ENCODE measurements at regions not wholly inside any gene's neighbourhood (a gene's known extent, or its start where the extent isn't known, plus 50 kb on each side); places are given as distances from the start of the nearest gene placed in this dataset.

DNA sequence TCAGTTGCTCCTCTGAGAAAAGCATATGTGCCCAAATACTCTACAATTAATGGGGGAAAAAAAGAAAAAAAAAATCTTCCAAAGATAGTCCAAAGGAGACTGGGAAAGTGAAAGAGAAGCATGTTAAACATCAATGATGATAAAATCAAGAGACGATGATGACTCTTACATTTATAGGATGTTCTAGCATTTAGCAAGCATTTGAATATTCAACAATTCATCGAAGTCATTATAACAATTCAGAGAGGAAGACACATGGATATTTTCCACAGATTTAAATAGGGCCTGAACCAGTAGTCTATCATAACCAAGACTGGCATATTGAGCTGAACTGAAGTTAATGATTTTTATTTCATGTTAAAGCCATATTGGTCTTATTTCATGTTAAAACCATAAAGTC, 528.4 kb downstream of the INHBA start:
- intact Hi-C loops (cut with DNase I) = no loop called here
- DNase-seq = no peak
- no peak overlapping the region for H3K27ac ChIP-seq
- TF ChIP-seq, protein P1, sequence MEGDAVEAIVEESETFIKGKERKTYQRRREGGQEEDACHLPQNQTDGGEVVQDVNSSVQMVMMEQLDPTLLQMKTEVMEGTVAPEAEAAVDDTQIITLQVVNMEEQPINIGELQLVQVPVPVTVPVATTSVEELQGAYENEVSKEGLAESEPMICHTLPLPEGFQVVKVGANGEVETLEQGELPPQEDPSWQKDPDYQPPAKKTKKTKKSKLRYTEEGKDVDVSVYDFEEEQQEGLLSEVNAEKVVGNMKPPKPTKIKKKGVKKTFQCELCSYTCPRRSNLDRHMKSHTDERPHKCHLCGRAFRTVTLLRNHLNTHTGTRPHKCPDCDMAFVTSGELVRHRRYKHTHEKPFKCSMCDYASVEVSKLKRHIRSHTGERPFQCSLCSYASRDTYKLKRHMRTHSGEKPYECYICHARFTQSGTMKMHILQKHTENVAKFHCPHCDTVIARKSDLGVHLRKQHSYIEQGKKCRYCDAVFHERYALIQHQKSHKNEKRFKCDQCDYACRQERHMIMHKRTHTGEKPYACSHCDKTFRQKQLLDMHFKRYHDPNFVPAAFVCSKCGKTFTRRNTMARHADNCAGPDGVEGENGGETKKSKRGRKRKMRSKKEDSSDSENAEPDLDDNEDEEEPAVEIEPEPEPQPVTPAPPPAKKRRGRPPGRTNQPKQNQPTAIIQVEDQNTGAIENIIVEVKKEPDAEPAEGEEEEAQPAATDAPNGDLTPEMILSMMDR (IDR thresholded peaks at IDR 0.05) = no peak
- no peak for TF ChIP-seq POLR2A (IDR thresholded peaks at IDR 0.05)
- no peak overlapping the region for H3K4me3 ChIP-seq
- no peaks in the 10 kb centered on the region for H3K9me3 ChIP-seq (replicated peaks in 1 of 3)
- H3K36me3 ChIP-seq (replicated peaks in 1 of 2) = no peaks in the 10 kb centered on the region
- H3K4me1 ChIP-seq (replicated peaks in 1 of 2) = no peaks in the 10 kb centered on the region
- H3K27me3 ChIP-seq = no peaks in the 10 kb centered on the region
- 91 to 92% (median 91%) methylated on average over 2 of the region's 2 CpGs for WGBS, 4 donors

GRCh38 chr7:41170466-41170865, 532.4 kb downstream of the INHBA start:
- 74 to 81% (median 79%) methylated on average over 2 of the region's 2 CpGs for WGBS, 4 donors

GRCh38 chr7:41169317-41169716, 533.6 kb downstream of the INHBA start:
- DNase-seq = no peak
- TF ChIP-seq, protein P1 (IDR thresholded peaks at IDR 0.05) = no peak
- no peak for TF ChIP-seq POLR2A (IDR thresholded peaks at IDR 0.05)
- intact Hi-C loops (cut with DNase I) = no loop called here
- H3K36me3 ChIP-seq (replicated peaks in 1 of 2) = no peaks in the 10 kb centered on the region
- no peak overlapping the region for H3K27ac ChIP-seq
- H3K4me3 ChIP-seq = no peak overlapping the region
- H3K27me3 ChIP-seq = no peaks in the 10 kb centered on the region
- WGBS, 4 donors = 77 to 84% (median 83%) methylated on average over 6 of the region's 6 CpGs
- H3K9me3 ChIP-seq (replicated peaks in 1 of 3) = no peaks in the 10 kb centered on the region
- H3K4me1 ChIP-seq (replicated peaks in 1 of 2) = no peaks in the 10 kb centered on the region

More at GRCh38 chr7:41170466-41170865, 532.4 kb downstream of the INHBA start:
- Histone ChIP-seq H3K4me3 (no peak overlapping the region), H3K27ac (no peak overlapping the region), H3K4me1 (replicated peaks in 1 of 2) (no peaks in the 10 kb centered on the region), H3K27me3 (no peaks in the 10 kb centered on the region), H3K9me3 (replicated peaks in 1 of 3) (no peaks in the 10 kb centered on the region), H3K36me3 (replicated peaks in 1 of 2) (no peaks in the 10 kb centered on the region)
- DNase-seq = no peak
- intact Hi-C loops (cut with DNase I) = no loop called here
- no peak for TF ChIP-seq POLR2A (IDR thresholded peaks at IDR 0.05)
- TF ChIP-seq, protein P1 (IDR thresholded peaks at IDR 0.05) = no peak

DNA sequence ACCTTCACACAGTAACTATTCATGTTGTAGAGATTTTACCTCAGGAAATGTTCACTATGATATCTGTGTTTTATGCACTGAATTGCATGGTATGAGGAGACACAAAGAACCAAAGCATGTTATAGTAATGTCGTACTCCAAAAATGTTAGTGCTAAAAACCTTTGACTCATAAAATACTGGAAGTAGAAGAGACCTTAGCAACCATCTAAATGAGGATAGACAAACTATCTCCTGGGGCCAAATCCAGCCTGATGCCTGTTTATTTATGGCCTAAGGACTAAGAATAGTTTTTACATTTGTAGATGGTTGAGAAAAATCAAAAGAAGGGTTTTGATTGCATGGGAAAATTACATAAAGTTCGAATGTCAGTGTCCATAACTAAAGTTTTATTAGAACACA, 535.1 kb downstream of the INHBA start:
- Histone ChIP-seq H3K27me3 (no peaks in the 10 kb centered on the region), H3K4me3 (no peak overlapping the region), H3K4me1 (replicated peaks in 1 of 2) (no peaks in the 10 kb centered on the region), H3K27ac (no peak overlapping the region), H3K9me3 (replicated peaks in 1 of 3) (no peaks in the 10 kb centered on the region), H3K36me3 (replicated peaks in 1 of 2) (no peaks in the 10 kb centered on the region)
- WGBS, 4 donors = 65 to 81% (median 71%) methylated on average over 2 of the region's 2 CpGs
- DNase-seq = no peak
- TF ChIP-seq, protein P1 (IDR thresholded peaks at IDR 0.05) = no peak
- no peak for TF ChIP-seq POLR2A (IDR thresholded peaks at IDR 0.05)
- intact Hi-C loops (cut with DNase I) = no loop called here
